22Rv1 (cell line): ENCODE measurements at regions not wholly inside any gene's neighbourhood (a gene's known extent, or its start where the extent isn't known, plus 50 kb on each side); places are given as distances from the start of the nearest gene placed in this dataset.

Experiments used
- H3K27ac ChIP-seq: fragments of 450-650 bp; 2 replicates; pipeline ENCODE4 v1.5.1; 2017
- CTCF ChIP-seq: fragments of 450-650 bp; IDR thresholded peaks from 2 replicates; pipeline ENCODE4 v1.5.1; 2017; ENCODE audit warnings: mild to moderate bottlenecking
- ZFX ChIP-seq: fragments of 450-650 bp; IDR thresholded peaks from 2 replicates; pipeline ENCODE4 v1.6.1; 2017; ENCODE audit warnings: antibody characterized with exemption, borderline replicate concordance

DNA sequence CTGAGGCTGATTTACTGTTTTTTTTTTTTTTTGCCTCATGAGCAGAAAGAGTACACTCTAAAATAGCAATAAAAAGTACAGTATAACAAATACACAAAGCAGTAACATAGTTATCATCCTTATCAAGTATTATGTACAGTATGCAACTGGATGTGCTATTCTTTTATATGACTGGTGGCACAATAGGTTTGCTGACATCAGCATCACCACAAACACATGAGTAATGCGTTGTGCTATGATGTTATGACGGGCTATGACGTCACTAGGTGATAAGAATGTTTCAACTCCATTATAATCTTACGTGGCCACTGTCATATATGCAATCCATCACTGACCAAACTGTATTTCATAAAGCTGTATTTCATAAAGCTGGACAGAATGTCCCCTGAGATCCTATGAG lies 189.2 kb upstream of the GLI3 start:
- H3K27ac ChIP-seq: no peak overlapping the region
- TF ChIP-seq ZFX (no peak), CTCF (no peak)

DNA sequence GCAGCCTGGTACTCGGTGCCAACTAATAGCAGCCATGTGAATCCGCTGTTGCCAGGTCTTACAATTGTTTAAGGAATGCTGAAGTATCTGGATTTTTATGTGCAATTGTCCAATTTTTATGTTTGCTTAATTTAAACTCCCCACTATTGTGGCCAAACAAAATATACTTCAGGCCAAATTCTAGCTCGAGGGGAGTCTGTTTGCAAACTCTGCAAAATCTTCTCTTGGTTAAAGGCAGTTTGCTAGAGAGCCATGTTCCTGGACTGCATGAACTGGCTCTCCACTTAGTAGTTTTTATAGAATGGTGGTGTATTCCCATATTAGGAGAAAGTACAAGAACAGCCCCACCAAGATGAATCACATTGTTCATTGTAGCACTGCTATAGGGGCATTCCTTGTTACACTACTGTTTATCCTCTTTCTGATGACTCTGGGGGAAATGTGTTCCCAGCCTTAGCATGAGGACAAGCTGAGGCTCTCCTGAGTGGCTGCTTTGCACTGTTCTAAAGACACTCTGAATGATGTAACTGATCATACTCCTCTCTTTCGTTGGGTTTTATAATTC lies 178.0 kb upstream of the GLI3 start:
- H3K27ac ChIP-seq: no peak overlapping the region
- TF ChIP-seq ZFX (no peak), CTCF (no peak)

GRCh38 chr7:42414028-42414427 lies 177.0 kb upstream of the GLI3 start:
- H3K27ac ChIP-seq: no peak overlapping the region

GRCh38 chr7:42409296-42409695 lies 172.3 kb upstream of the GLI3 start:
- no peak for TF ChIP-seq ZFX
- no peak for TF ChIP-seq CTCF
- no peak overlapping the region for H3K27ac ChIP-seq

More at GRCh38 chr7:42414028-42414427, 177.0 kb upstream of the GLI3 start:
- TF ChIP-seq ZFX (no peak), CTCF (no peak)

GRCh38 chr7:42407833-42408232 lies 170.8 kb upstream of the GLI3 start:
- no peak for TF ChIP-seq CTCF
- no peak for TF ChIP-seq ZFX

DNA sequence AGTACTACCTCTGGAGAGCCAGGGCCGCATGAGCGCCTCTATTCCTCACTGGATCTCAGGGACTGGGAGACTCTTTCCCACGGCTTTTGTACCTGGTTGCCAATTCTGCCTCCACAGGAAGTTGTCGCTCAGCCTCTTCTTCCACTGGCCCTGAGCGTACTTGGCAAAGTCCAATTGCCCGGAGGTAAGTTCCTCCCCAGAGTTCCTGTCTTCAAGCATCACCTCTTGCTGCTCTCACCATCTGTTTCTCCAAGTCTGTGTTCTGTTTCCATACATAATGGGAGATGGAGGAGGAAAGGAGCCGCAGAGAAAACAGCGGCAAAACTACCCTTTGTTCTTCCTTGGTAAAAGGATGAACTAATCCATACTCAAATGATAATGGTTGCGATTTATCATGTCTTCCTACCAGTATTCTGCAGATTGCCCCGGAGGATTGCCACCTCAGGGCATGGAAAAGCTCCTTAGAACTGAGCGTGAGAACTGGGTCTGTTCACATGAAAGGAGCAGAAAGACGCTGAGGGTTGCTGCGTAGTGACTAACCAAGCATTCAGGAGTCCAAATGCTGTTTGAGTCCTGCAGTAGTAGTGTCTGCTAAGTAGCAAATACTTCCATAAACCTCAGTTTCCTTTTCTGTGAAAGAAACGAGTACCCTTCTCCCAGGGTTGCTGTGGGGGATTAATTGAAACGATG lies 170.2 kb upstream of the GLI3 start:
- TF ChIP-seq ZFX (no peak), CTCF (no peak)
- H3K27ac ChIP-seq: no peak overlapping the region

More at GRCh38 chr7:42407833-42408232, 170.8 kb upstream of the GLI3 start:
- H3K27ac ChIP-seq: no peak overlapping the region

DNA sequence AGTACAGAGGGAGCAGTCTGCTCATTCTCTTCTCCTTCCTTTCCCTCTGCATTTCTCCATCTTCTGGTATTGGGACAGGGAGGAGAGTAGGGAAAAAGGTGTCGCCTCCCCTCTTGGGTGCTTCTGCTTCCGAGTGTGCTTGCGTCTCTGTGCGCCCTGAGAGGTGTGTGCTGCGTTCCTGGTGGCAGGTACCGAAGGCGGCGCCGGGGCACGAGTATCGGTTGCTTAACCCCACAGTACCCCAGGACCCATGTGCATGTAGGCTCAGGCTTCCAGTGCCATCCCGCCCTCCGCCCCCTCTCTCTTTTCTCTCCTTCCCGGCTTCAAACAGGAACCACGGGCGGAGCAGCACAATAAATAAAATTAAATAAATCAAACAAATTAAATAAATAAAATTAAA lies 169.3 kb upstream of the GLI3 start:
- TF ChIP-seq CTCF (no peak), ZFX (no peak)

More for the DNA sequence above, 169.3 kb upstream of the GLI3 start:
- H3K27ac ChIP-seq: no peak overlapping the region
